GM21367 (cell line): ENCODE measurements at regions not wholly inside any gene's neighbourhood (a gene's known extent, or its start where the extent isn't known, plus 50 kb on each side); places are given as distances from the start of the nearest gene placed in this dataset.
"Not testable (repeated sequence)": the region's sequence is repeated elsewhere in the genome, so short reads cannot be mapped to it uniquely, and the experiment has no call there.

Experiments used
- ATAC-seq: cut with Tn5 transposase; IDR thresholded peaks from one replicate; pipeline ENCODE4 v1.9.1; 2021; ENCODE audit not compliant: unreplicated experiment

DNA sequence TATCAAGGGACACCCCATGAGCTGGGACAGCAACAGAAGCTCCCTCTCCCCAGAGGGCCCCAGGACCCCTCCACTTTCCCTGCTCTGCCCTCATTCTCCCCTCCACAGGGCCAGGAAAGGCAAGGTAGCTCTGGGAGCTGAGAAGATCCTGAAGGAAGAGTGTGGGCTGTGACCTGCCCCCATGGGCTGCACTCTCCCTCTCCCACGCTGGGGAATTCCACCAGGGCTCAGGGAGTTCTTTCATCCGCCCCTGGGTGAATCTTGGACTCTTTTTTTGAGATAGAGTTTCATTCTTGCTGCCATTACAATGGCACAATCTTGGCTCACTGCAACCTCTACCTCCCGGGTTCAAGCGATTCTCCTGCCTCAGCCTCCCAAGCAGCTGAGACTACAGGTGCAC lies 73.8 kb downstream of the C9orf50 start:
- no peak for ATAC-seq

DNA sequence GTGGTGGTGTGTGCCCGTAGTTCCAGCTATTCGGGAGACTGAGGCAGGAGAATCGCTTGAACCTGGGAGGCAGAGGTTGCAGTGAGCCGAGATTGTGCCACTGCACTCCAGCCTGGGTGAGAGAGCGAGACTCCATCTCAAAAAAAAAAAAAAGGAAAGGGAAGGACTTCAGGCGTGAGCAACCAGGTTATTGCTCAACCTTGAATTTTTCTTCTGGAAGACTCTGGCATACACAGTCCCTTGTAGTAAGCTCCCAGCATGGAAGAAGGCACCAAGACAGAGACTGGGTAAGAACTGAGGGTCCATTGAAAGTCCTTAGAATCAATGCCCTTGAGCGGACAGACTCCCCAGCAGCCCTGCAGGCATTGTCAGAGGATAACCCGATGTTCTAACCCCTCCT lies 75.0 kb downstream of the C9orf50 start:
- not testable (repeated sequence) for ATAC-seq

DNA sequence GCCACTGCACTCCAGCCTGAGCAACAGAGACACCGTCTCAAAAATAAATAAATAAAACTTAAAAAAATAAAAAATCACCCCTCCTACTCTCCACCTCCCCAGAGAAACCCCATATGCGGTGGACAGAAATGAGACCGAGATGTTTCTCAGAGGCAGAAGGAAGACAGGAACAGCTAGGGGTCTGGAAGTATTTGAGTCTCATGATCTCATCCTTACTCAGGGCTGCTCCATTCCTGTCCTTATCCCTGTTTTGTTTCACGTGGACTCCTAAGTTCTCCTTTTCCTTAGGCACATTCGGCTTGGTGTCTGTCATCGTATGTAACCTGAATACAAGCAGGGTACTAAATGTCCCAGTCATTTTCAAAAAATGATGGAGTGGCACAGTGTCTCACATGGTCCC lies 76.1 kb downstream of the C9orf50 start:
- no peak for ATAC-seq

DNA sequence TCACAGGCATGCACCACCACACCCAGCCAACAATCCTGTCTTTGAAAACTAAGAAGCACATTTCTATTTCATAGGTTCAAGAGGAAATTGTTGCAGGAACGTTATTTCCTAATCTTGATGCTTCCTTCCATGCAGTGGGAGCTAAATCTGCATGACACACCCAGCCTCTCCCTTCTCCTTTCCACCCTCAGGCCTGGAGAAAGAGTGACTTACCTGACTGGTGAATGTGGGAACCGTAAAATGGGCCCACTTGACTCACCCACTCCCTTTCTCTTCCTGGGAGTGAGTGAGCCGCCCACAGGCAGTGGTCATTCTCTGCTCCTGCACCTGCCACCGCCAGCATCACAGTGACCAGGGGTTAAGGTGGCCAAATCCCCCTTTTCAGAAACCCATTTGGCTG lies 78.2 kb downstream of the C9orf50 start:
- no peak for ATAC-seq

DNA sequence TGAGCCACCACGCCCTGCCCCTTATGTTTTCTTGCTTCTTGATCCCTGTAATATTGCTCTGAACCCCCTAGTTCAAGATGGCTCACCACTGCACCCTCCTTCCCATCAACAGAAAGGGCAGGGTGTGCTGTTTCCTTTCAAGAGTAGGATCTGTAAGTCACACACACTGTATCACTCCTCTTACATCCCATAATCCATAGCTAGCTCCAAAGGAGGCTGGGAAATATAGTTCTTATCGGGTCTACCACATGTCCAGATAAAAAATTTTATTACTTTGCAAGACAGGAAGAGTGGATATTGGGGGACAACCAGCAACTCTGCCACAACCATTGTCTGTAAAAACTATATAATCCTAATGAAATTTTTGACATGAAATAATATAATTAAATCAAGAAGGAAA lies 79.6 kb downstream of the C9orf50 start:
- no peak for ATAC-seq

DNA sequence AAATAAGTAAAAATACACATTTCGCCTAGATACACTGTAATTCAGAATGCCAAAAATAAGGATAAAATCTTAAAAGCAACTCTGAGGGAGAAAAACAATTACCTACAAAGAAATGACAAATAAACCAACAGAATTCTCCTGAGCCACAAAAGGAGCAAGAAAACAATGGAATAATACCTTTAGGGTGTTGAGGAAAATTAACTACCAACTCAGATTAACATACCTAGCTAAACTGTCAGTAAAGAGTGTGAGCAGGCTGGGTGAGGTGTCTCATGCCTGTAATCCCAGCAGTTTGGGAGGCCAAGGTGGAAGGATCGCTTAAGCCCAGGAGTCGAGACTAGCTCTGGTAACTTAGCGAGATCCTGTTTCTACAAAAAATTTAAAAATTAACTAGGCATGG lies 81.5 kb downstream of the C9orf50 start:
- no peak for ATAC-seq

DNA sequence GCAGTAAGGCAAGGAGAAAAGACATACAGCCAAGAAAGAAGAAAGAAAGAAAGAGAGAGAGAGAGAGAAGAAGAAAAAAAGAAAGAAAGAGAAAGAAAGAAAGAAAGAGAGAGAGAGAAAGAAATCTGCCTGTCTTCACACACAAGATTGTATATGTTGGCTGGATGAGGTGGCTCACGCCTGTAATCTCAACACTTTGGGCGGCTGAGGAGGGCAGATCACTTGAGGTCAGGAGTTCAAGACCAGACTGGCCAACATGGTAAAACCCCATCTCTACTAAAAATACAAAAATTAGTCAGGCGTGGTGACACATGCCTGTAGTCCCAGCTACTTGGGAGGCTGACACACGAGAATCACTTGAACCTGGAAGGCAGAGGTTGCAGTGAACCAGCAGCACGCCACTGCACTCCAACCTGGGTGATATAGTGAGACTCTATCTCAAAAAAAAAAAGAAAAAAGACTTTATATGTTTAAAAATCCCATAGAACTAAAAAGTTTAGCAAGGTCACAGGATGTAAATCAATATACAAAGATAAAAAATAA lies 89.0 kb downstream of the C9orf50 start:
- not testable (repeated sequence) for ATAC-seq

DNA sequence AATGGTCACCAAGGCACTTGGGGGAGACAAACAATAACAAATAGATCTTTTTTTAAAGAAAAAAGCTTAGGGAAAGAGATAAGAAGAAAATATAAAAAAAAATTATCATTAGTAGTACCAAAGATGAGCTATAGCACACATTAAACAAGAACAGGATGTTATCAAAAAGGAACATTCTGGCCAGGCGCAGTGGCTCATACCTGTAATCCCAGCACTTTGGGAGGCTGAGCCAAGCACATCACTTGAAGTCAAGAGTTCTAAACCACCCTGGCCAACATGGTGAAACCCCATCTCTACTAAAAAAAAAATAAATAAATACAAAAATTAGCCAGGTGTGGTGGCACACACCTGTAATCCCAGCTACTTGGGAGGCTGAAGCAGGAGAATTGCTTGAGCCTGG lies 92.9 kb downstream of the C9orf50 start:
- ATAC-seq, result not testable (repeated sequence)

DNA sequence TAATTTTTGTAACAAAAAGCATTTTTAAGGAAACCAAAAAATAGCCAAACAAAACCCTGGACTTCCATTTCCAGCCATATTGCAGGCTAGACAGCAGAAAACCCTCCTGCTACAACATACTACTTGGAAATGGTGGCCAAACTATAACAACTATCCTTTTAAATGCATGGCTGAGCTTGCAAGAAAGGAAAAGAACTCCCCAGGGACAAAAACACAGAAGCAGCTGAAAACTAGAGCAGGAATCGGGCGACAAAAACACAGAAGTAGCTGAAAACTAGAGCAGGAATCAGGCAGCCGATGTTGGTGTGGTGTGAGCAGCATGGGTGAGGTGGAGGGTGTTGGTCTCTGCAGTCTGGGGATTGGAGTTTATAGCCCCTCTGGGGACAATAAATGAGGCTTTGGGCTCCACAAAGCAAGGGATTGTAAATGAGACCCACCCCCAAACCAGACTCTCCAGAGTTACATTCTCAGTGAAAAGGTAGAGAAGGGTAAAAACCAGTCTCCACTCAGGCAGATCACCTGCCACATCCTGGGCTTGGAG lies 95.2 kb downstream of the C9orf50 start:
- no peak for ATAC-seq

DNA sequence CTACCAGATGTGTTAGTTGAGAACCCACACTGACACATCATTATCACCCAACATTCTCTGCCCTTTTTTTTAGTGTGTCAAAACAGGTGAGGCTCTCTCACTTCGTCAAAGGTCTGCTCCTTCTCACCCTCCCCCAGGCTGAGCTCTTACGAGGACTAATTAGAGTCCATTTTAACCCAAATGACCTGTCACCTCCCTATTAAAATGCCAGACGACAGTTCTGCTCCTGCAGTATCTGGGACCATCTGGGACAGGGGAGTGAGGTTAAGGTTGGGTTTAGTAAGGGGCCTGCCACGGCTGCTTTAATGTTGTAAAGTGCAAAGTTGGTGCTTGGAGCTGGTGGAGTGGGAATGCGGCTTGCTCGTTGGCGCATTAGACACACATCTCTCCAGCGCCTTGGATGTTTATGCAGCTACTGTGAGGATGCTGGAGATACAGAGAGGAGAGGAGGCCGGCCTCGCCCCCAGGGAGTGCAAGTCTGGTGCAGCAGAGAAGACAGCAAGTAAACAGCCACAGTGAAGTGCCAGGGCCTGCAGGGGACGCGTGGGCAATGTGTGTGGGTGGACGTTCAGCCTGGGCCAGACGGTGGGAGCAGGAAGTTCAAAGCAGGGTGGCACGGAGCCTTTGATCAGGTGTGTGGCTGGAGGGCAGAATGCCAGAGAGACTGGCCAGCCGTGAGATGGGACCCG lies 96.2 kb downstream of the C9orf50 start:
- ATAC-seq, result no peak

DNA sequence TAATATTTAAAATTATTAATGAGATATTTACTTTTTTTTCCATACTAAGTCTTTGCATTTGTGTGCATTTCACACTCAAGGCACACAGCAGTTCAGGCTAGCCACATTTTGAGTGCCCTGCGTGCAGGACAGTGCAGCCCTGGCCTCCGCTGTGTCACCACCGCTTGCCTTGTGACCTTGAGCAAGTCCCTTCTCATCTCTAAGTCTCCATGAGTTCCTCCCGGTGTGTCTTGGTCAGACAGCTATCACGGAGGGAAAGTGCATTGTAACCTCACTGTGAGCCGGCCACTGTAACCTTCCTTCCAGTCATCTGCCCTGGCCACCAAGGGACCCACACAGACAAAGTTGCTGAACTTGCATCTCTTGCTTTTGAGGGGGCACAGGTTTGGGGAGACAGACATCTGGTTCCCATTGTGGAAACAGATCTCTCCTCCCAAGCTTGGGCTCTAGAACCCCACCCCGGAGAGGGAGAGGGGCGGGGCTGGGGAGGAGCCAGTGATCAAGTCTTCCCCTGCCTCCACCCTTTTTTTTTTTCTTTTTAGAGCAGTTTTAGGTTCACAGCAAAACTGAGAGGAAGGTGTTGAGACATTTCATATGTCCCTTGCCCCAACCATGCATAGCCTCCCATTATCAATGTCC lies 96.8 kb downstream of the C9orf50 start:
- no peak for ATAC-seq

DNA sequence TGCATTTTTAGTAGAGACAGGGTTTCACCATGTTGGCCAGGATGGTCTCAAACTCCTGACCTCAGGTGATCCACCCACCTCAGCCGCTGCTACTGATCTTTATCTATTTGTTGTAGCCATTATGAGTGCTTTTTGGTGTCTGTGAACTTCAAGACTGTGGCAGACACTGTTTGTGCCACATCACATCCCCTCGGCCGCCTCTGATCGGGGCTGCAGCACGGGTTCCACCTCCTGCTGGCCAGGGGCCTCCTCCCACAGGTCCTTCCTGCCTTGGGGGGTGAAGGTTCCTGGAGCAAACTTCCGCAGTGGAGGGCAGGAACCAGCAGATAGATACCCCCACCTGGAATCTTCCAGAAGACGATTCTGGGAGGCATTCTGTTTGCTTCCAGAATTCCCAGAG lies 98.5 kb downstream of the C9orf50 start:
- no peak for ATAC-seq

DNA sequence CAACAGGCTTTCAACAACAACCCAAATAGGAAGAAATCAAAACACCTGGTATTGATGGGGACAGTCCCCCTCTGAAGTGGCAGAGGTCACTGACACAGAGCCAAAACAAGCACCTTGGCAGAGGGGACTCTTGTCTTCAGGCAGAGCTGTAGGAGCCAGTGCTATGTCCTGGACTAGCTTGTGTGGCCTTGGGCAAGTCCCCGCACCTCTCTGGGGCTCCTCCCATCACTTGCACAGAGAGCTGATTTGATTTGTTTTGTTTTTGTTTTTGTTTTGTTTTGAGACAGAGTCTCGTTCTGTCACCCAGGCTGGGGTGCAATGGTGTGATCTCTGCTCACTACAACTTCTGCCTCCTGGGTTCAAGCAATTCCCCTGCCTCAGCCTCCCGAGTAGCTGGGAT lies 100.8 kb downstream of the C9orf50 start:
- no peak for ATAC-seq

DNA sequence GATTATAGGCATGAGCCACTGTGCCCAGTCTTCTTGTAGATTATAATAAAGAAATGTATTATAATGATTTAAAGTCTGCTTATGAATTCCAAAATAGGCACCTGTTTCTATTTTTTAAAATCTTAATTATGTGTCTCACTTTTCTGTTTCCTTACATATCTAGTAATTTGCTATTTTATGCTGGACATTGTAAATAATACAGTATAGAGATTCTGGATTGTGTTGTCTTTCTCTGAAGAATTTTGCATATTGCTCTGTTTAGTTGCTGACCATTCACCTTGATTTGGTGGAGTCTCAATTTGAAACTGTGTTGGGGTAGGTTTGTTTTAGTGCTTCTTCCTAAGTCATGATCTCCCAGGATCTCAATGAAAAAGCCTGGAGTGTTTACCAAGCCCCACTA lies 102.8 kb downstream of the C9orf50 start:
- no peak for ATAC-seq

DNA sequence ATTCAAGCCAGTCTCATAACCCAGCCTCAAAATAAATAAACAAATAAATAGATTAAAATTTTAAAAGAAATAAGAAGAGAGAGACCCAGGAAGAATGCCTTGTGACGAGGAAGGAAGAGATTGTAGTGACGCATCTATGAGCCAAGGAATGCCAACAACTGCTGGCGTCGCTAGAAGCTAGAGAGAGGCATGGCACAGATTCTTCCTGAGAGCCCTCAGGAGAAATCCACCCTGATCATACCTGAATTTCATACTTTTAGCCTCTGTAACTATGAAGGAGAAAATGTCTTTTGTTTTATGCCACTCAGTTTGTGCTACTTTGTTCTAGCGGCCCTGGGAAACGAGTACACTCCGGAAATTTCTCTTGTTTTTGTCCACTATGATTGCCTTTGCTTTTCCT lies 103.9 kb downstream of the C9orf50 start:
- no peak for ATAC-seq

DNA sequence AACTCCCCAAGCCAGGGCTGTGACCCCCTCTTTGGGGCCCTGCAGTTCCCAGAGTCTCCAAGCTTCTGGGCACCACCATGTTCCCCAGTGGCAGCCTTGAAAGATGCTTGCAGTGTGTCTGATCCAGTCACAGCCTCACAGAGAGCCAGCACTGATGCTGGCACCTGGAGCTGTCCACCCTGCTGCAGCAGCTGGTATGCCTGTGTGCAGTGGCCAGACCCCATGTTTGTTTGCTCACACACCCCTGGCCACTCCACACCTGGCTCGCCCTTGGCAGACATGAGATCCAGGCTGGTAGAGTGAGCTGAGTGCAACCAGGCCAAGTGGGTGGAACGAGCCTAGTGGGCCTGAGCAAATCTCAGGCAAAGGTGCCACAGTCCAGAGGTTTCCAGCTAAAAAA lies 106.0 kb downstream of the C9orf50 start:
- ATAC-seq, result no peak

DNA sequence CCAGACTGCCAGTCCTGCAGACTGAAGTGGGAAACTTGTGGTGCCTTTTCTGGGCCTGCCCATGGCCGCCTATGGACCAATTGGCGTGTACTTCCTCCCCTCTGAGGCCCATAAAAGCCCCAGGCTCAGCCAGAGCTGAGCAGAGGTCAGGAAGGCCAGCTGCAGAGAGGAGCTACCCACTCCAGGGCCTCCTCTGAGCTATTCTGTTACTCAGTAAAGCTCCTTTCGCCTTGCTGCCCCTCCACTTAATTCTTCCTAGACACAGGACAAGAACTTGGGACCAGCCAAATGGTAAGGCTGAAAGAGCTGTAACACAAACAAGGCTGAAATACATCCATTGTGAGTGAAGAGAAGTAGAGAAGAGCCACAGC lies 106.4 kb downstream of the C9orf50 start:
- no peak for ATAC-seq

DNA sequence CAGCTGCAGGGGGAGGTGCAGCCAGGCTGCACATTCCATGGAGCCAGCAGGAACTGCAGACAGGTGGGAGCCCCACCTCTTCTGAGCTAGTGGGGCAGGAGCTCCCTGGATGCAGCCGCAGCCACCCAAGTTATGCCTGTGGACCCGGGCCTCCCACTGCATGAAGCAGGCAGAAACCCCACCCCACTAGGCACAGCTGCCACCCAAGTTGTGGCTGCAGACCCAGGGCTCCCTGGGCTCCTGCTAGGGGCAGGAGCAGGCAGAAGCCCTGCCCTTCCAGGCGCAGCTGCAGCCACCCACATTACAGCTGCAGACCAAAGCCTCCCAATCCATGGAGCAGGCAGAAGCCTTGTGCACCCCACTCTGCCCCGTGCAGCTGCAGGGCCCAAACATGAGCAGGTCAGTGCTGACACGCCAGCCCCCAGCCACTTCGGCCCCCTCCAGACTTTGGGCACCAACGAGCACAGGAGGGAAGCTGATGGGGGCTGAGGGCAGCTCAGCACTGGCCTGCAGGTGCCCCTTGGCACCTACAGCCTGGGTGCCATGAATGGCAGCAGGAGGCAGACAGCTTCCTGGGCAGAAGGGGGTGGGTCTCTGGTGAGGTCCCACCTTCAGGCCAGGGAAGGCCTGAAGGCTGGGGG lies 106.9 kb downstream of the C9orf50 start:
- ATAC-seq, result no peak

DNA sequence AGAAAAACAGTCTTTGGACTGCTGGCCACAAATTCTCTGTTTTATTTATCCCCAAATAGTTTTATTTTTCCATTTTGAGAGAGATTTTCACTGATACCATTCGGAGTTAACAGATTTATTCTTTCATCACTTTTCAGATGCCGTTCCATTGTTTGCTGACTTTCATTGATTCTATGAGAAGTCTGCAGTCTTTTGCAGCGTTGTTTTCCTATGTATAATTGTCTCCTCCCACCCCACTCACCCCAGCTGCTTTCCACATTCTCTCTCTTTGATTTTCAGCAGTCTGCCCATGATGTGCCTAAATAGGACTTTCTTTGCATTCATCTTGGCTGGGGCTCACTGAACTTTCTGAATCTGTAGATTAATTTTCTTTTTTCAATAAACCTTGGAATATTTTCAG lies 107.6 kb downstream of the C9orf50 start:
- no peak for ATAC-seq

DNA sequence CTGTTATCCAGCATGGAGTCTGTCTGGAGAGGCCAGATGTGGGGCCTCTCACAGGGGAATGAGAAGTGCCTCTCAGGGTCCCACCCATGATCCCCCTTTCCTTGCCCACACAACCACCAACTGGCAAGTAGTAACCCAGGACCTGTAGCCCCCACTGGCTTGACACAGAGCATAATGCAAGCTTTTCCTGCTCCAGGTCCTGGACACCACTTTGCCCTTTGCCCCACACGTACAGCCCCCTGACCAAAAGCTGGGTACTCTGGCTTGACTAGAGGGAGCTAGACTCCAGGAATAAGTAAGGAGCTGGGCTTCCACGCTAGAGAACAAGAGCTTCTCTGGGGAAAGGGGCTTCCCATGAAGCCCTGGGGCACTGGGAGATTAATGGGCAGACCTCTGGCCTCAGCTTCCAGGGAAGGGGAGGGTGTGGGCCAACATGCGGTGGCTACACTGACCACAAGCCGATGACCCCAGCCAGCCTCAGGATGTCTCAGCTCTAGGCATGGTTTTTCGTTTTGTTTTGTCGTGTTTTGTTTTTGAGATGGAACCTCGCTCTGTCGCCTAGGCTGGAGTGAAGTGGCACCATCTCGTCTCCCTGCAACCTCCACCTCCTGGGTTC lies 109.5 kb downstream of the C9orf50 start:
- no peak for ATAC-seq

DNA sequence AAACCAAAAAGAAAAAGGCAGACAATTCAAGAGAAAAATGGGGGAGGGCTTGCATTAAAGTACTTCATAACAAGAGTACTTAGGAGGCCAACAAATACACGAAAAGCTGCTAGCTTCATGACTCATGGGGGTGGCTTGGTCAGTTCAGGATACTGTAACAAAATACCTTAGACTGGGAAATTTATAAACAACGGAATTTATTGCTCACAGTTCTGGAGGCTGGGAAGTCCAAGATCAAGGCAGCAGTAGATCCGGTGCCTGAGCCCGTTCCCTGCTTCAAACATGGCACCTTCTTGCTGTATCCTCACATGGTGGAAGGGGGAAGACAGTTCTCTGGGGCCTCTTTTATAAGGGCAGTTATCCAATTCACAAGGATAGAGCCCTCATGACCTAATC lies 111.4 kb downstream of the C9orf50 start:
- no peak for ATAC-seq

DNA sequence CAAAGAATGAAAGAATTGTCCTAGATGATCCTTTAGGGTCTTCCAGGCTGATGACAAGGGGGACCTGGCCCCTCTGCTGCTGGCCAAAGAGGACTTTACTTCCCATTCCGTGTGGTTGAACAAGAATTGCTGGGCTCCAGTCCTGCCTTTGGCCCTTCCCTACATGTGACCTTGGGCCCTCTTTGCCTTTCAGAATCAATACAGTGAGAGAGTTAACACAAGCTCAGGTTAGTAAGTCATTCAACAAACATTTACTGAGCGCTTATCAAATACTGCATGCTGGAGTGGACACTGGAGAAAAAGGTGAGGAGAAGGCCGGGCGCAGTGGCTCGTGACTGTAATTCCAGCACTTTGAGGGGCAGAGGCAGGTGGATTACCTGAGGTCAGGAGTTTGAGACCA lies 113.1 kb downstream of the C9orf50 start:
- no peak for ATAC-seq
